GM21526 (cell line): ENCODE measurements at regions not wholly inside any gene's neighbourhood (a gene's known extent, or its start where the extent isn't known, plus 50 kb on each side); places are given as distances from the start of the nearest gene placed in this dataset.
"Not testable (repeated sequence)": the region's sequence is repeated elsewhere in the genome, so short reads cannot be mapped to it uniquely, and the experiment has no call there.

Experiments used
- ATAC-seq: cut with Tn5 transposase; IDR thresholded peaks from one replicate; pipeline ENCODE4 v1.9.1; 2021; ENCODE audit warnings: moderate library complexity; ENCODE audit not compliant: unreplicated experiment, low FRiP score

GRCh38 chr17:74119965-74120364 lies 83.5 kb upstream of the RPL38 start:
- ATAC-seq = no peak

GRCh38 chr17:74123350-74123749 lies 80.1 kb upstream of the RPL38 start:
- no peak for ATAC-seq

GRCh38 chr17:74123866-74124444 lies 79.5 kb upstream of the RPL38 start:
- ATAC-seq = no peak

GRCh38 chr17:74125156-74125555 lies 78.3 kb upstream of the RPL38 start:
- no peak for ATAC-seq

- no peak for ATAC-seq
Observed at GRCh38 chr17:74126179-74126900, 77.1 kb upstream of the RPL38 start.

GRCh38 chr17:74126959-74127358 lies 76.5 kb upstream of the RPL38 start:
- no peak for ATAC-seq

GRCh38 chr17:74128456-74129211 lies 74.8 kb upstream of the RPL38 start:
- no peak for ATAC-seq

- ATAC-seq = not testable (repeated sequence)
Observed at GRCh38 chr17:74129800-74130199, 73.7 kb upstream of the RPL38 start.

GRCh38 chr17:74130276-74130675 lies 73.2 kb upstream of the RPL38 start:
- ATAC-seq = no peak

- ATAC-seq = no peak
Observed at GRCh38 chr17:74130841-74131240, 72.6 kb upstream of the RPL38 start.

GRCh38 chr17:74132354-74132753 lies 71.1 kb upstream of the RPL38 start:
- ATAC-seq = no peak

- ATAC-seq = no peak
Observed at GRCh38 chr17:74133740-74134139, 69.7 kb upstream of the RPL38 start.

GRCh38 chr17:74134234-74134633 lies 69.2 kb upstream of the RPL38 start:
- not testable (repeated sequence) for ATAC-seq

- no peak for ATAC-seq
Observed at GRCh38 chr17:74134991-74135390, 68.5 kb upstream of the RPL38 start.

GRCh38 chr17:74135391-74136167 lies 67.9 kb upstream of the RPL38 start:
- no peak for ATAC-seq

GRCh38 chr17:74137416-74137815 lies 66.1 kb upstream of the RPL38 start:
- ATAC-seq = no peak

GRCh38 chr17:74139120-74139519 lies 64.4 kb upstream of the RPL38 start:
- no peak for ATAC-seq

GRCh38 chr17:74140282-74140681 lies 63.2 kb upstream of the RPL38 start:
- ATAC-seq = no peak

- no peak for ATAC-seq
Observed at GRCh38 chr17:74141612-74142011, 61.9 kb upstream of the RPL38 start.

- not testable (repeated sequence) for ATAC-seq
Observed at GRCh38 chr17:74143318-74143717, 60.2 kb upstream of the RPL38 start.

- ATAC-seq = no peak
Observed at GRCh38 chr17:74145756-74146155, 57.7 kb upstream of the RPL38 start.
